MCF 10A (cell line): ENCODE measurements at regions not wholly inside any gene's neighbourhood (a gene's known extent, or its start where the extent isn't known, plus 50 kb on each side); places are given as distances from the start of the nearest gene placed in this dataset.

Experiments used
- BruUV-seq: library from RNA; stranded (reverse); fragments of 400-500 nt; replicated peaks from 2 replicates; lab custom pipeline; 2021; lab: Mats Ljungman, UMichigan
- CTCF ChIA-PET: fragments of 300-600 bp; sonication (Branson Sonifier 250); formaldehyde crosslinking; extraction: SDS; loops from one replicate; lab custom pipeline; 2021; ENCODE audit warnings: antibody characterized with exemption, inconsistent platforms; lab: Yijun Ruan, JAX
- POLR2A ChIA-PET: fragments of 300-600, 350-650 bp; sonication (Branson Sonifier 250); formaldehyde crosslinking; extraction: SDS; loops from one replicate; lab custom pipeline; 2020; ENCODE audit warnings: antibody characterized with exemption, inconsistent platforms; lab: Yijun Ruan, JAX
- DNase-seq: peaks from one replicate; pipeline ENCODE4 v3.0.0-alpha.2; 2018; ENCODE audit not compliant: unreplicated experiment
- H3K27ac Mint-ChIP-seq: one replicate; pipeline ENCODE4 v1.8.0; 2022; ENCODE audit warnings: mild to moderate bottlenecking, low read depth, mixed read lengths; ENCODE audit not compliant: unreplicated experiment
- H3K27me3 Mint-ChIP-seq: one replicate; pipeline ENCODE4 v1.8.0; 2022; ENCODE audit warnings: mixed read lengths; ENCODE audit not compliant: insufficient read depth, unreplicated experiment
- H3K36me3 Mint-ChIP-seq: one replicate; pipeline ENCODE4 v1.8.0; 2022; ENCODE audit warnings: mild to moderate bottlenecking, moderate library complexity, mixed read lengths; ENCODE audit not compliant: insufficient read depth, unreplicated experiment
- H3K4me1 Mint-ChIP-seq: one replicate; pipeline ENCODE4 v1.8.0; 2022; ENCODE audit warnings: mixed read lengths; ENCODE audit not compliant: insufficient read depth, unreplicated experiment
- H3K4me3 Mint-ChIP-seq: one replicate; pipeline ENCODE4 v1.8.0; 2022; ENCODE audit warnings: mild to moderate bottlenecking, moderate library complexity, mixed read lengths; ENCODE audit not compliant: unreplicated experiment
- H3K9me3 Mint-ChIP-seq: one replicate; pipeline ENCODE4 v1.8.0; 2022; ENCODE audit warnings: mixed read lengths; ENCODE audit not compliant: unreplicated experiment
- CTCF ChIP-seq: fragments of 200-600 bp; IDR thresholded peaks from one replicate; pipeline ENCODE4 v1.8.0; 2022; ENCODE audit warnings: antibody characterized with exemption, mild to moderate bottlenecking; ENCODE audit not compliant: unreplicated experiment
- intact Hi-C: fragments of 100-400 bp; cut with micrococcal nuclease; formaldehyde crosslinking; loops from 2 replicates; pipeline ENCODE4 v1.14.1; 2022

- no peaks in the 10 kb centered on the region for H3K27me3 Mint-ChIP-seq
- no TSS peak for BruUV-seq
- no peak for DNase-seq
- POLR2A ChIA-PET: no interaction called here
- CTCF ChIA-PET: interaction anchor here (1.0 kb wide), 1 partner anchor 23 kb away, joined by 3 read pairs; no protein-coding TSS in a partner anchor
- no peak overlapping the region for H3K4me3 Mint-ChIP-seq
- H3K36me3 Mint-ChIP-seq: no peaks in the 10 kb centered on the region
- TF ChIP-seq CTCF: no peak
- no peak overlapping the region for H3K27ac Mint-ChIP-seq
- no peaks in the 10 kb centered on the region for H3K9me3 Mint-ChIP-seq
- H3K4me1 Mint-ChIP-seq: no peaks in the 10 kb centered on the region
- intact Hi-C loops: no loop called here
Observed at GRCh38 chr3:152192936-152193672, 75.6 kb upstream of the MBNL1 start.

GRCh38 chr3:152193673-152194267 lies 75.0 kb upstream of the MBNL1 start:
- no peaks in the 10 kb centered on the region for H3K4me1 Mint-ChIP-seq
- H3K27ac Mint-ChIP-seq: no peak overlapping the region
- TF ChIP-seq CTCF: no peak

GRCh38 chr3:152195206-152195605 lies 73.5 kb upstream of the MBNL1 start:
- BruUV-seq: no TSS peak
- no peaks in the 10 kb centered on the region for H3K36me3 Mint-ChIP-seq
- no peak overlapping the region for H3K4me3 Mint-ChIP-seq
- ChIA-PET CTCF (no interaction called here), POLR2A (no interaction called here)
- no peak overlapping the region for H3K27ac Mint-ChIP-seq
- no peak for DNase-seq
- no peak for TF ChIP-seq CTCF
- intact Hi-C loops: no loop called here
- H3K9me3 Mint-ChIP-seq: no peaks in the 10 kb centered on the region
- no peaks in the 10 kb centered on the region for H3K4me1 Mint-ChIP-seq
- H3K27me3 Mint-ChIP-seq: no peaks in the 10 kb centered on the region

More at GRCh38 chr3:152193673-152194267, 75.0 kb upstream of the MBNL1 start:
- no peaks in the 10 kb centered on the region for H3K9me3 Mint-ChIP-seq
- ChIA-PET CTCF (interaction anchor here (1.0 kb wide), 1 partner anchor 24 kb away, joined by 3 read pairs; no protein-coding TSS in a partner anchor), POLR2A (no interaction called here)
- no peaks in the 10 kb centered on the region for H3K27me3 Mint-ChIP-seq
- no peaks in the 10 kb centered on the region for H3K36me3 Mint-ChIP-seq
- DNase-seq: no peak
- intact Hi-C loops: no loop called here
- BruUV-seq: no TSS peak
- no peak overlapping the region for H3K4me3 Mint-ChIP-seq

GRCh38 chr3:152196782-152197181 lies 71.9 kb upstream of the MBNL1 start:
- DNase-seq: no peak
- H3K9me3 Mint-ChIP-seq: no peaks in the 10 kb centered on the region
- no peaks in the 10 kb centered on the region for H3K36me3 Mint-ChIP-seq
- intact Hi-C loops: no loop called here
- H3K4me1 Mint-ChIP-seq: no peaks in the 10 kb centered on the region
- ChIA-PET POLR2A (no interaction called here), CTCF (no interaction called here)
- H3K27me3 Mint-ChIP-seq: no peaks in the 10 kb centered on the region
- H3K4me3 Mint-ChIP-seq: no peak overlapping the region
- BruUV-seq: no TSS peak
- no peak overlapping the region for H3K27ac Mint-ChIP-seq
- no peak for TF ChIP-seq CTCF
